SK-N-SH treated with all-trans-retinoic acid at 6 μM for 48 hours (cell line): ENCODE measurements at regions not wholly inside any gene's neighbourhood (a gene's known extent, or its start where the extent isn't known, plus 50 kb on each side); places are given as distances from the start of the nearest gene placed in this dataset.
"Not testable (repeated sequence)": the region's sequence is repeated elsewhere in the genome, so short reads cannot be mapped to it uniquely, and the experiment has no call there.

ENCODE experiments used
- ATAC-seq: fragments of 200-7000 bp; cut with Tn5 transposase; 3 replicates; pipeline ENCODE4 v1.9.1; 2020; ENCODE audit warnings: mild to moderate bottlenecking, moderate library complexity
- CREB5 ChIP-seq: fragments of 250-450 bp; sonication (Bioruptor Pico); IDR thresholded peaks from 2 replicates; pipeline ENCODE4 v1.5.1; 2020; ENCODE audit warnings: low read depth, mild to moderate bottlenecking, moderate library complexity
- CSRNP3 ChIP-seq: fragments of 250-450 bp; sonication (Bioruptor Pico); IDR thresholded peaks from 2 replicates; pipeline ENCODE4 v1.5.1; 2021; ENCODE audit warnings: mild to moderate bottlenecking, moderate library complexity
- ESRRG ChIP-seq: fragments of 250-450 bp; sonication (Bioruptor Pico); IDR thresholded peaks from 2 replicates; pipeline ENCODE4 v1.6.1; 2021; ENCODE audit warnings: mild to moderate bottlenecking
- GLIS3 ChIP-seq: fragments of 250-450 bp; sonication (Bioruptor Pico); IDR thresholded peaks from 2 replicates; pipeline ENCODE4 v1.5.0; 2020; ENCODE audit warnings: mild to moderate bottlenecking, moderate library complexity
- ISL1 ChIP-seq: fragments of 250-450 bp; sonication (Bioruptor Pico); IDR thresholded peaks from 2 replicates; pipeline ENCODE4 v2.1.2; 2022; ENCODE audit warnings: mild to moderate bottlenecking, moderate library complexity
- OSR1 ChIP-seq: fragments of 250-450 bp; sonication (Bioruptor Pico); IDR thresholded peaks from 2 replicates; pipeline ENCODE4 v1.8.0; 2022; ENCODE audit warnings: moderate library complexity, mild to moderate bottlenecking, inconsistent platforms
- PATZ1 ChIP-seq: fragments of 250-450 bp; sonication (Bioruptor Pico); IDR thresholded peaks from 2 replicates; pipeline ENCODE4 v1.8.0; 2020; ENCODE audit warnings: mild to moderate bottlenecking, moderate library complexity, borderline replicate concordance
- POU6F1 ChIP-seq: fragments of 250-450 bp; sonication (Bioruptor Pico); IDR thresholded peaks from 2 replicates; pipeline ENCODE4 v1.8.0; 2021; ENCODE audit warnings: low read depth, mild to moderate bottlenecking, moderate library complexity, borderline replicate concordance
- RARB ChIP-seq: fragments of 250-450 bp; sonication (Bioruptor Pico); IDR thresholded peaks from 2 replicates; pipeline ENCODE4 v1.8.0; 2021; ENCODE audit warnings: mild to moderate bottlenecking, moderate library complexity
- SNAI2 ChIP-seq: fragments of 250-450 bp; sonication (Bioruptor Pico); IDR thresholded peaks from 2 replicates; pipeline ENCODE4 v1.5.0; 2020; ENCODE audit warnings: mild to moderate bottlenecking, moderate library complexity
- TCF4 ChIP-seq: fragments of 250-450 bp; sonication (Bioruptor Pico); IDR thresholded peaks from 2 replicates; pipeline ENCODE4 v1.8.0; 2021; ENCODE audit warnings: mild to moderate bottlenecking, moderate library complexity, borderline replicate concordance
- ZC3H10 ChIP-seq: fragments of 250-450 bp; sonication (Bioruptor Pico); IDR thresholded peaks from 2 replicates; pipeline ENCODE4 v1.5.1; 2021; ENCODE audit warnings: mild to moderate bottlenecking, moderate library complexity
- ZFP3 ChIP-seq: fragments of 250-450 bp; sonication (Bioruptor Pico); IDR thresholded peaks from 2 replicates; pipeline ENCODE4 v1.5.0; 2020; ENCODE audit warnings: mild to moderate bottlenecking, moderate library complexity
- ZFP30 ChIP-seq: fragments of 450-650 bp; formaldehyde crosslinking; IDR thresholded peaks from 2 replicates; pipeline ENCODE4 v1.5.0; 2022; ENCODE audit warnings: mild to moderate bottlenecking, moderate library complexity
- ZNF565 ChIP-seq: fragments of 450-650 bp; formaldehyde crosslinking; conservative IDR thresholded peaks from 2 replicates; pipeline ENCODE4 v1.5.0; 2020; ENCODE audit warnings: low read depth, mild to moderate bottlenecking, moderate library complexity
- ZNF70 ChIP-seq: fragments of 450-650 bp; formaldehyde crosslinking; IDR thresholded peaks from 2 replicates; pipeline ENCODE4 v1.5.0; 2020; ENCODE audit warnings: mild to moderate bottlenecking, moderate library complexity
- ZNF8 ChIP-seq: fragments of 450-650 bp; formaldehyde crosslinking; IDR thresholded peaks from 2 replicates; pipeline ENCODE4 v1.5.0; 2020; ENCODE audit warnings: mild to moderate bottlenecking, moderate library complexity

- ATAC-seq = not testable (repeated sequence)
Measured at GRCh38 chr16:26990384-26991120, 76.2 kb upstream of the C16orf82 start.

GRCh38 chr16:26992666-26993349 is 73.9 kb upstream of the C16orf82 start:
- TF ChIP-seq POU6F1 (no peak), ZFP30 (no peak)
- ATAC-seq = no peak

GRCh38 chr16:26993511-26993910 is 73.2 kb upstream of the C16orf82 start:
- ATAC-seq = no peak
- no peak for TF ChIP-seq CREB5 (CRISPR knock-in tag)
- no peak for TF ChIP-seq RARB (CRISPR knock-in tag)
- TF ChIP-seq CSRNP3 (CRISPR knock-in tag) = no peak
- no peak for TF ChIP-seq ISL1 (CRISPR knock-in tag)
- TF ChIP-seq ZFP3 (CRISPR knock-in tag) = no peak
- TF ChIP-seq ZNF70 (CRISPR knock-in tag) = no peak
- TF ChIP-seq TCF4 (CRISPR knock-in tag) = no peak

GRCh38 chr16:26993963-26994362 is 72.8 kb upstream of the C16orf82 start:
- ATAC-seq = no peak
- TF ChIP-seq ISL1 (CRISPR knock-in tag) (no peak), ZNF565 (CRISPR knock-in tag) (no peak), ESRRG (CRISPR knock-in tag) (no peak), OSR1 (no peak), PATZ1 (CRISPR knock-in tag) (no peak), GLIS3 (no peak), SNAI2 (CRISPR knock-in tag) (no peak), ZFP3 (CRISPR knock-in tag) (no peak), ZC3H10 (CRISPR knock-in tag) (no peak), ZNF8 (CRISPR knock-in tag) (no peak), POU6F1 (no peak)

GRCh38 chr16:26995522-26995921 is 71.2 kb upstream of the C16orf82 start:
- no peak for ATAC-seq

More at GRCh38 chr16:26995522-26995921, 71.2 kb upstream of the C16orf82 start:
- no peak for TF ChIP-seq ZNF8 (CRISPR knock-in tag)
- TF ChIP-seq, all 23 proteins: peak for 0
